HCT116 (cell line): ENCODE measurements at regions not wholly inside any gene's neighbourhood (a gene's known extent, or its start where the extent isn't known, plus 50 kb on each side); places are given as distances from the start of the nearest gene placed in this dataset.

Experiments
- MAX ChIP-seq: IDR thresholded peaks from 2 replicates; pipeline ENCODE4 v1.6.1; 2012
- POLR2A ChIP-seq: IDR thresholded peaks from 2 replicates; pipeline ENCODE4 v1.7.0; 2011; ENCODE audit warnings: borderline replicate concordance; ENCODE audit not compliant: insufficient read depth, insufficient read length; ENCODE audit errors: extremely low read depth
- POLR2AphosphoS5 ChIP-seq: IDR thresholded peaks from 2 replicates; pipeline ENCODE4 v1.6.1; 2011; ENCODE audit warnings: mild to moderate bottlenecking, low read depth, low read length, moderate library complexity
- TF ChIP-seq, protein P1 (sequence below), 3 experiments: fragments of 200-600 bp in 1 of 3; sonication (generic) in 1 of 3; IDR thresholded peaks in 2 of 3; conservative IDR thresholded peaks in 1 of 3; 2 replicates each; pipeline ENCODE4 v1.5.1; 2012 to 2017; ENCODE audit warnings: low read depth in 2 of 3, low read length in 2 of 3, antibody characterized with exemption in 1 of 3, borderline replicate concordance in 1 of 3, control low read depth in 1 of 3, mild to moderate bottlenecking in 1 of 3, mixed read lengths in 1 of 3, mixed run types in 1 of 3, moderate library complexity in 1 of 3; ENCODE audit not compliant: insufficient read depth in 1 of 3

- TF ChIP-seq, protein P1, sequence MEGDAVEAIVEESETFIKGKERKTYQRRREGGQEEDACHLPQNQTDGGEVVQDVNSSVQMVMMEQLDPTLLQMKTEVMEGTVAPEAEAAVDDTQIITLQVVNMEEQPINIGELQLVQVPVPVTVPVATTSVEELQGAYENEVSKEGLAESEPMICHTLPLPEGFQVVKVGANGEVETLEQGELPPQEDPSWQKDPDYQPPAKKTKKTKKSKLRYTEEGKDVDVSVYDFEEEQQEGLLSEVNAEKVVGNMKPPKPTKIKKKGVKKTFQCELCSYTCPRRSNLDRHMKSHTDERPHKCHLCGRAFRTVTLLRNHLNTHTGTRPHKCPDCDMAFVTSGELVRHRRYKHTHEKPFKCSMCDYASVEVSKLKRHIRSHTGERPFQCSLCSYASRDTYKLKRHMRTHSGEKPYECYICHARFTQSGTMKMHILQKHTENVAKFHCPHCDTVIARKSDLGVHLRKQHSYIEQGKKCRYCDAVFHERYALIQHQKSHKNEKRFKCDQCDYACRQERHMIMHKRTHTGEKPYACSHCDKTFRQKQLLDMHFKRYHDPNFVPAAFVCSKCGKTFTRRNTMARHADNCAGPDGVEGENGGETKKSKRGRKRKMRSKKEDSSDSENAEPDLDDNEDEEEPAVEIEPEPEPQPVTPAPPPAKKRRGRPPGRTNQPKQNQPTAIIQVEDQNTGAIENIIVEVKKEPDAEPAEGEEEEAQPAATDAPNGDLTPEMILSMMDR (IDR thresholded peaks at IDR 0.05 in 2 of 3, conservative IDR thresholded peaks at IDR 0.05 in 1 of 3; ENCODE audit: borderline replicate concordance in 1 of 3, insufficient read depth in 1 of 3, low read depth in 2 of 3, low read length in 2 of 3): no peak
- no peak for TF ChIP-seq MAX
- no peak for TF ChIP-seq POLR2A
- no peak for TF ChIP-seq POLR2AphosphoS5
Observed at GRCh38 chr18:56035546-56035945, 447.6 kb upstream of the TCF4 start.
